ENCODE measurements at regions not wholly inside any gene's neighbourhood (a gene's known extent, or its start where the extent isn't known, plus 50 kb on each side); places are given as distances from the start of the nearest gene placed in this dataset.

DNA sequence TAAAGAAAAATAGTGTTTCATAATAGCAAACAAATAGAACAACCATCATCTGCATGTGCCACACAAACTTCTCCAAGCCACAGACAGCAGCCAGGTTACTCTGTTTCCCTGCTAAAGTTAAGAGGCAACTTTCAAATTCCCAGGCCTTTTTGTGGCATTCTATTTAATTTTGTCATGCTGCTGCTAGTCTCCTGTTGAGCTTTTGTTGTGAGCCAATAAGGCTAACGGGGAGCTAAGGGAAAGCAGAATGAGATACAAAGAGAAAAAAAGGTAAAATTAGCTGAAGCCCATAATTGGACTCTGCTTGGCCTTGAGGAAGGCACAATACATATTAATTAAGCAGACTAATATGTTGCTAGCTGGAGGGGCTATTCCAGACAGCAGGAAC is 74.7 kb upstream of the GNAO1 start:
- no peaks in the 10 kb centered on the region for H4K20me1 ChIP-seq (ENCODE audit: control insufficient read depth, insufficient read depth)
- TF ChIP-seq, protein P1, sequence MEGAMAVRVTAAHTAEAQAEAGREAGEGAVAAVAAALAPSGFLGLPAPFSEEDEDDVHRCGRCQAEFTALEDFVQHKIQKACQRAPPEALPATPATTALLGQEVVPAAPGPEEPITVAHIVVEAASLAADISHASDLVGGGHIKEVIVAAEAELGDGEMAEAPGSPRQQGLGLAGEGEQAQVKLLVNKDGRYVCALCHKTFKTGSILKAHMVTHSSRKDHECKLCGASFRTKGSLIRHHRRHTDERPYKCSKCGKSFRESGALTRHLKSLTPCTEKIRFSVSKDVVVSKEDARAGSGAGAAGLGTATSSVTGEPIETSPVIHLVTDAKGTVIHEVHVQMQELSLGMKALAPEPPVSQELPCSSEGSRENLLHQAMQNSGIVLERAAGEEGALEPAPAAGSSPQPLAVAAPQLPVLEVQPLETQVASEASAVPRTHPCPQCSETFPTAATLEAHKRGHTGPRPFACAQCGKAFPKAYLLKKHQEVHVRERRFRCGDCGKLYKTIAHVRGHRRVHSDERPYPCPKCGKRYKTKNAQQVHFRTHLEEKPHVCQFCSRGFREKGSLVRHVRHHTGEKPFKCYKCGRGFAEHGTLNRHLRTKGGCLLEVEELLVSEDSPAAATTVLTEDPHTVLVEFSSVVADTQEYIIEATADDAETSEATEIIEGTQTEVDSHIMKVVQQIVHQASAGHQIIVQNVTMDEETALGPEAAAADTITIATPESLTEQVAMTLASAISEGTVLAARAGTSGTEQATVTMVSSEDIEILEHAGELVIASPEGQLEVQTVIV (IDR thresholded peaks at IDR 0.05; ENCODE audit: borderline replicate concordance, partially characterized antibody): no peak
- no peak for TF ChIP-seq TAF1 (IDR thresholded peaks at IDR 0.05; ENCODE audit: borderline replicate concordance, low read depth, low read length)
- no peak for TF ChIP-seq IKZF2 (IDR thresholded peaks at IDR 0.05)
- TF ChIP-seq, protein P2, sequence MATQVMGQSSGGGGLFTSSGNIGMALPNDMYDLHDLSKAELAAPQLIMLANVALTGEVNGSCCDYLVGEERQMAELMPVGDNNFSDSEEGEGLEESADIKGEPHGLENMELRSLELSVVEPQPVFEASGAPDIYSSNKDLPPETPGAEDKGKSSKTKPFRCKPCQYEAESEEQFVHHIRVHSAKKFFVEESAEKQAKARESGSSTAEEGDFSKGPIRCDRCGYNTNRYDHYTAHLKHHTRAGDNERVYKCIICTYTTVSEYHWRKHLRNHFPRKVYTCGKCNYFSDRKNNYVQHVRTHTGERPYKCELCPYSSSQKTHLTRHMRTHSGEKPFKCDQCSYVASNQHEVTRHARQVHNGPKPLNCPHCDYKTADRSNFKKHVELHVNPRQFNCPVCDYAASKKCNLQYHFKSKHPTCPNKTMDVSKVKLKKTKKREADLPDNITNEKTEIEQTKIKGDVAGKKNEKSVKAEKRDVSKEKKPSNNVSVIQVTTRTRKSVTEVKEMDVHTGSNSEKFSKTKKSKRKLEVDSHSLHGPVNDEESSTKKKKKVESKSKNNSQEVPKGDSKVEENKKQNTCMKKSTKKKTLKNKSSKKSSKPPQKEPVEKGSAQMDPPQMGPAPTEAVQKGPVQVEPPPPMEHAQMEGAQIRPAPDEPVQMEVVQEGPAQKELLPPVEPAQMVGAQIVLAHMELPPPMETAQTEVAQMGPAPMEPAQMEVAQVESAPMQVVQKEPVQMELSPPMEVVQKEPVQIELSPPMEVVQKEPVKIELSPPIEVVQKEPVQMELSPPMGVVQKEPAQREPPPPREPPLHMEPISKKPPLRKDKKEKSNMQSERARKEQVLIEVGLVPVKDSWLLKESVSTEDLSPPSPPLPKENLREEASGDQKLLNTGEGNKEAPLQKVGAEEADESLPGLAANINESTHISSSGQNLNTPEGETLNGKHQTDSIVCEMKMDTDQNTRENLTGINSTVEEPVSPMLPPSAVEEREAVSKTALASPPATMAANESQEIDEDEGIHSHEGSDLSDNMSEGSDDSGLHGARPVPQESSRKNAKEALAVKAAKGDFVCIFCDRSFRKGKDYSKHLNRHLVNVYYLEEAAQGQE (IDR thresholded peaks at IDR 0.05; ENCODE audit: low read depth, low read length): no peak
- no peak overlapping the region for H3K9ac ChIP-seq (ENCODE audit: control insufficient read depth, insufficient read depth, low read length)
- no peak for DNase-seq (ENCODE audit: low read depth, low spot score)
- BruUV-seq (replicated peaks): no TSS peak
- no peak overlapping the region for H3K4me3 ChIP-seq
- H3K4me2 ChIP-seq (ENCODE audit: control insufficient read depth, insufficient read depth): no peak overlapping the region
- in situ Hi-C loops (cut with MboI): no loop called here
- 0% methylated on average over 1 of the region's 1 CpG for WGBS (ENCODE audit: insufficient coverage, insufficient replicate concordance, low lambda C conversion rate, missing lambda C conversion rate)
- RAD21 ChIA-PET (ENCODE audit: unreplicated experiment): no interaction called here
- H2AFZ ChIP-seq (ENCODE audit: control insufficient read depth, low read depth, low read length): no peak overlapping the region
- H3K9me3 ChIP-seq (replicated peaks; ENCODE audit: control insufficient read depth, insufficient read depth, low read length): no peaks in the 10 kb centered on the region
- no peaks in the 10 kb centered on the region for H3K36me3 ChIP-seq (ENCODE audit: control insufficient read depth in 2 of 2, insufficient read depth in 2 of 2, low read length in 1 of 2)
- H3K79me2 ChIP-seq (ENCODE audit: control insufficient read depth, insufficient read depth, low read length): no peaks in the 10 kb centered on the region
- POLR2A ChIA-PET: no interaction called here
- no peak for ATAC-seq
- no peaks in the 10 kb centered on the region for H3K4me1 ChIP-seq (ENCODE audit: control insufficient read depth, insufficient read depth, low read length)
- H3K27me3 ChIP-seq (replicated peaks in 1 of 2; ENCODE audit: control insufficient read depth in 2 of 2, insufficient read depth in 2 of 2, low read length in 1 of 2): no peaks in the 10 kb centered on the region
- H3K27ac ChIP-seq (ENCODE audit: control insufficient read depth, insufficient read depth): no peak overlapping the region
- SMC1A ChIA-PET (ENCODE audit: uncharacterized antibody, unreplicated experiment): no interaction called here
- intact Hi-C loops (cut with micrococcal nuclease; ENCODE audit: unreplicated experiment): no loop called here
- FAIRE-seq: no peak
- CTCF ChIA-PET: interaction anchor here (1.2 kb wide), 1 partner anchor 87 kb away, joined by 3 read pairs; no protein-coding TSS in a partner anchor

All from GM12878 (cell line).